ENCODE measurements at regions not wholly inside any gene's neighbourhood (a gene's known extent, or its start where the extent isn't known, plus 50 kb on each side); places are given as distances from the start of the nearest gene placed in this dataset.

DNA sequence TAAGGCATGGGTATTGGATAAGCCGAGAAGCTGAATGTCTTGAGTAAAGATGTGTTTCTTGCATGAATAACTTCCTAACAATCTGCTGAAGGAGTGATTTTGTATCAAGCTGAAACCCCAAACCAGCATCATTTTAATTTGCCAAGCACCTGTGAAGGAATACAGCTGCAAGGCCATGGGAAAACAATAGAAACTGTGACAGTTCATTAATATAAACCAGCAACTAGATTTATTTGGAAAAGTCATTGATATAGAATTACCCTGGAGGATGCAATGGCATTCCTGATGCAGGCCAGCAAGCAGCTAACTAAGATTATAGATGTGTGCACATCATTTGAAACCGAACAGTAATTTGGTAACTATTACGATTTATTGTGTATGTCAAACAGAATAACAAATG is 155.7 kb upstream of the TCF4 start:
- H2BK15ac ChIP-seq (ENCODE audit: low read depth, low read length) = no peak overlapping the region

More for the DNA sequence above, 155.7 kb upstream of the TCF4 start:
- H4K8ac ChIP-seq (ENCODE audit: low read depth in 2 of 2, low read length in 2 of 2) = no peak overlapping the region
- no peak overlapping the region for H3K56ac ChIP-seq (ENCODE audit: extremely low read depth, insufficient read depth, low read length)
- no peak overlapping the region for H2AFZ ChIP-seq (replicated peaks; ENCODE audit: low read length, poor library complexity)
- 20% methylated on average over 1 of the region's 3 CpGs; no CpG with 5 or more reads in 1 of the 2 experiments for WGBS, 2 experiments (ENCODE audit: extremely low coverage in 2 of 2, insufficient read length in 1 of 2)
- intact Hi-C loops (cut with micrococcal nuclease) = no loop called here
- H3K9me3 ChIP-seq (ENCODE audit: control insufficient read depth, insufficient read depth, low read length) = no peaks in the 10 kb centered on the region
- ATAC-seq (ENCODE audit: low read depth) = peak; percentile 35; the same call in 1 of the 2 replicates
- no peak overlapping the region for H4K91ac ChIP-seq (ENCODE audit: insufficient read depth, low read depth, low read length)
- POLR2A ChIA-PET (ENCODE audit: unreplicated experiment) = interaction anchor here (0.6 kb wide), 1 partner anchor 967 kb away, joined by 3 read pairs; no protein-coding TSS in a partner anchor
- H3K4me1 ChIP-seq (ENCODE audit: control insufficient read depth, insufficient read depth, low read length) = peaks cover 5% of the 10 kb centered on the region
- in situ Hi-C loops (cut with MboI; ENCODE audit: low sequenced_read_pairs) = no loop called here
- H3K9me1 ChIP-seq (ENCODE audit: insufficient read depth, low read length) = peaks cover 3% of the 10 kb centered on the region
- no peaks in the 10 kb centered on the region for H3K36me3 ChIP-seq (ENCODE audit: control insufficient read depth, insufficient read depth, low read length)
- H3K79me1 ChIP-seq (ENCODE audit: low read depth in 1 of 2, low read length in 2 of 2) = no peaks in the 10 kb centered on the region
- H3K27ac ChIP-seq (ENCODE audit: insufficient read depth, low read length) = no peak overlapping the region
- H2BK20ac ChIP-seq (ENCODE audit: low read depth, low read length) = 0 out of 2 replicates have a peak overlapping the region, but pooled peaks have one; percentile 11
- no peak overlapping the region; the same call in 1 of the 2 replicates for H4K5ac ChIP-seq (ENCODE audit: low read depth, low read length)
- H3K18ac ChIP-seq (ENCODE audit: low read depth, low read length) = peak overlapping the region; percentile 33; the same call in 1 of the 2 replicates
- H2BK120ac ChIP-seq (ENCODE audit: low read depth, low read length) = 0 out of 2 replicates have a peak overlapping the region, but pooled peaks have one; percentile 5
- H2AK9ac ChIP-seq (replicated peaks; ENCODE audit: low read depth, low read length, poor library complexity) = no peak overlapping the region
- no peak overlapping the region for H2BK5ac ChIP-seq (ENCODE audit: low read depth, low read length, poor library complexity, severe bottlenecking)
- H3K9ac ChIP-seq (ENCODE audit: low read depth, low read length) = no peak overlapping the region
- no peak overlapping the region for H3K23ac ChIP-seq (ENCODE audit: low read depth, low read length)
- DNase-seq = peak; percentile 7
- dilution Hi-C loops (cut with HindIII; ENCODE audit: low sequenced_read_pairs, unreplicated experiment) = no loop called here
- no peaks in the 10 kb centered on the region for H4K20me1 ChIP-seq (ENCODE audit: insufficient read depth, low read length)
- CTCF ChIA-PET = no interaction called here
- H3K27me3 ChIP-seq (ENCODE audit: control insufficient read depth, insufficient read depth, low read length) = no peaks in the 10 kb centered on the region
- TF ChIP-seq, protein P1, sequence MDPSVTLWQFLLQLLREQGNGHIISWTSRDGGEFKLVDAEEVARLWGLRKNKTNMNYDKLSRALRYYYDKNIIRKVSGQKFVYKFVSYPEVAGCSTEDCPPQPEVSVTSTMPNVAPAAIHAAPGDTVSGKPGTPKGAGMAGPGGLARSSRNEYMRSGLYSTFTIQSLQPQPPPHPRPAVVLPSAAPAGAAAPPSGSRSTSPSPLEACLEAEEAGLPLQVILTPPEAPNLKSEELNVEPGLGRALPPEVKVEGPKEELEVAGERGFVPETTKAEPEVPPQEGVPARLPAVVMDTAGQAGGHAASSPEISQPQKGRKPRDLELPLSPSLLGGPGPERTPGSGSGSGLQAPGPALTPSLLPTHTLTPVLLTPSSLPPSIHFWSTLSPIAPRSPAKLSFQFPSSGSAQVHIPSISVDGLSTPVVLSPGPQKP (IDR thresholded peaks at IDR 0.05; ENCODE audit: borderline replicate concordance, low read depth, low read length) = no peak
- no peak for TF ChIP-seq SMC3 (IDR thresholded peaks at IDR 0.05; ENCODE audit: low read depth, low read length)
- TF ChIP-seq NFE2L2 (IDR thresholded peaks at IDR 0.05; ENCODE audit: low read depth, low read length) = no peak
- TF ChIP-seq CEBPB (IDR thresholded peaks at IDR 0.05; ENCODE audit: low read depth, low read length) = no peak
- TF ChIP-seq MAZ (IDR thresholded peaks at IDR 0.05; ENCODE audit: borderline replicate concordance, low read depth, low read length) = no peak
- TF ChIP-seq, protein P2, sequence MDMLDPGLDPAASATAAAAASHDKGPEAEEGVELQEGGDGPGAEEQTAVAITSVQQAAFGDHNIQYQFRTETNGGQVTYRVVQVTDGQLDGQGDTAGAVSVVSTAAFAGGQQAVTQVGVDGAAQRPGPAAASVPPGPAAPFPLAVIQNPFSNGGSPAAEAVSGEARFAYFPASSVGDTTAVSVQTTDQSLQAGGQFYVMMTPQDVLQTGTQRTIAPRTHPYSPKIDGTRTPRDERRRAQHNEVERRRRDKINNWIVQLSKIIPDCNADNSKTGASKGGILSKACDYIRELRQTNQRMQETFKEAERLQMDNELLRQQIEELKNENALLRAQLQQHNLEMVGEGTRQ (IDR thresholded peaks at IDR 0.05; ENCODE audit: low read depth, low read length) = no peak
- TF ChIP-seq CHD1 (IDR thresholded peaks at IDR 0.05; ENCODE audit: low read depth, low read length) = no peak
- TF ChIP-seq, protein P3, sequence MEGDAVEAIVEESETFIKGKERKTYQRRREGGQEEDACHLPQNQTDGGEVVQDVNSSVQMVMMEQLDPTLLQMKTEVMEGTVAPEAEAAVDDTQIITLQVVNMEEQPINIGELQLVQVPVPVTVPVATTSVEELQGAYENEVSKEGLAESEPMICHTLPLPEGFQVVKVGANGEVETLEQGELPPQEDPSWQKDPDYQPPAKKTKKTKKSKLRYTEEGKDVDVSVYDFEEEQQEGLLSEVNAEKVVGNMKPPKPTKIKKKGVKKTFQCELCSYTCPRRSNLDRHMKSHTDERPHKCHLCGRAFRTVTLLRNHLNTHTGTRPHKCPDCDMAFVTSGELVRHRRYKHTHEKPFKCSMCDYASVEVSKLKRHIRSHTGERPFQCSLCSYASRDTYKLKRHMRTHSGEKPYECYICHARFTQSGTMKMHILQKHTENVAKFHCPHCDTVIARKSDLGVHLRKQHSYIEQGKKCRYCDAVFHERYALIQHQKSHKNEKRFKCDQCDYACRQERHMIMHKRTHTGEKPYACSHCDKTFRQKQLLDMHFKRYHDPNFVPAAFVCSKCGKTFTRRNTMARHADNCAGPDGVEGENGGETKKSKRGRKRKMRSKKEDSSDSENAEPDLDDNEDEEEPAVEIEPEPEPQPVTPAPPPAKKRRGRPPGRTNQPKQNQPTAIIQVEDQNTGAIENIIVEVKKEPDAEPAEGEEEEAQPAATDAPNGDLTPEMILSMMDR (conservative IDR thresholded peaks at IDR 0.05; ENCODE audit: low read depth, low read length) = no peak
- TF ChIP-seq POLR2A (IDR thresholded peaks at IDR 0.05; ENCODE audit: low read depth, low read length) = no peak
- H3K4me3 ChIP-seq (ENCODE audit: insufficient read depth, low read depth, low read length) = no peak overlapping the region
- H2AK5ac ChIP-seq (ENCODE audit: low read depth, low read length) = no peak overlapping the region
- H3K4ac ChIP-seq (ENCODE audit: low read depth, low read length) = no peak overlapping the region; the same call in 1 of the 2 replicates
- H3K4me2 ChIP-seq (ENCODE audit: low read depth, low read length) = peak overlapping the region; percentile 40; the same call in 1 of the 2 replicates
- BruUV-seq (replicated peaks) = no TSS peak
- H3K14ac ChIP-seq (replicated peaks; ENCODE audit: low read depth, low read length) = no peak overlapping the region

Data from IMR-90 (cell line).